ENCODE measurements at regions not wholly inside any gene's neighbourhood (a gene's known extent, or its start where the extent isn't known, plus 50 kb on each side); places are given as distances from the start of the nearest gene placed in this dataset.

DNA sequence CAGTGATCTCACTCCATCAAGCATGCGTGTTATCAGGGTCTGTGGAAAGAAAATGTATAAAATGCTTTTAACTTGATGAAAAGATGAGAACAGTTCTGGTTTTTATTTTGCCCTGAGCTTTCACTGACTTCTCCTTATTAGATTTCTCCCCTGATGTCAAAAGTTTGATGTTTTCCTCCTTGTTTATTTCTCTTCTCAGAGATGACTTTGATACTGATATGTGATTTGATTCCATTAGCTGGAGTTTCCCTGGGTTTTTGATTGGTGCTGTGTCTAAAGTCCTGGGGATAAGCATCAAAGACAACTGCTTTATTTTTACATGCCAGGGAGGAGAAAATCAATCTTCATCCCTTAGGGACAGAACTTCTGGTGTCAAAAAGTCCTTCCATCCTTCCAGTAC is 510.0 kb downstream of the KCTD16 start:
- in situ Hi-C loops (cut with HindIII; ENCODE audit: low pct_unique_long_range_greater_than_20kb, low sequenced_read_pairs) (no loop called here), intact Hi-C loops (cut with micrococcal nuclease; ENCODE audit: unreplicated experiment) (no loop called here)
- TF ChIP-seq, protein P1, sequence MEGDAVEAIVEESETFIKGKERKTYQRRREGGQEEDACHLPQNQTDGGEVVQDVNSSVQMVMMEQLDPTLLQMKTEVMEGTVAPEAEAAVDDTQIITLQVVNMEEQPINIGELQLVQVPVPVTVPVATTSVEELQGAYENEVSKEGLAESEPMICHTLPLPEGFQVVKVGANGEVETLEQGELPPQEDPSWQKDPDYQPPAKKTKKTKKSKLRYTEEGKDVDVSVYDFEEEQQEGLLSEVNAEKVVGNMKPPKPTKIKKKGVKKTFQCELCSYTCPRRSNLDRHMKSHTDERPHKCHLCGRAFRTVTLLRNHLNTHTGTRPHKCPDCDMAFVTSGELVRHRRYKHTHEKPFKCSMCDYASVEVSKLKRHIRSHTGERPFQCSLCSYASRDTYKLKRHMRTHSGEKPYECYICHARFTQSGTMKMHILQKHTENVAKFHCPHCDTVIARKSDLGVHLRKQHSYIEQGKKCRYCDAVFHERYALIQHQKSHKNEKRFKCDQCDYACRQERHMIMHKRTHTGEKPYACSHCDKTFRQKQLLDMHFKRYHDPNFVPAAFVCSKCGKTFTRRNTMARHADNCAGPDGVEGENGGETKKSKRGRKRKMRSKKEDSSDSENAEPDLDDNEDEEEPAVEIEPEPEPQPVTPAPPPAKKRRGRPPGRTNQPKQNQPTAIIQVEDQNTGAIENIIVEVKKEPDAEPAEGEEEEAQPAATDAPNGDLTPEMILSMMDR (IDR thresholded peaks at IDR 0.05): no peak
- TF ChIP-seq POLR2AphosphoS5 (IDR thresholded peaks at IDR 0.05; ENCODE audit: low read depth, low read length) (no peak), TCF7L2 (IDR thresholded peaks at IDR 0.05; ENCODE audit: low read depth, low read length) (no peak), SIN3A (IDR thresholded peaks at IDR 0.05; ENCODE audit: borderline replicate concordance, insufficient read depth, low read depth, low read length) (no peak)
- TF ChIP-seq, protein P2, sequence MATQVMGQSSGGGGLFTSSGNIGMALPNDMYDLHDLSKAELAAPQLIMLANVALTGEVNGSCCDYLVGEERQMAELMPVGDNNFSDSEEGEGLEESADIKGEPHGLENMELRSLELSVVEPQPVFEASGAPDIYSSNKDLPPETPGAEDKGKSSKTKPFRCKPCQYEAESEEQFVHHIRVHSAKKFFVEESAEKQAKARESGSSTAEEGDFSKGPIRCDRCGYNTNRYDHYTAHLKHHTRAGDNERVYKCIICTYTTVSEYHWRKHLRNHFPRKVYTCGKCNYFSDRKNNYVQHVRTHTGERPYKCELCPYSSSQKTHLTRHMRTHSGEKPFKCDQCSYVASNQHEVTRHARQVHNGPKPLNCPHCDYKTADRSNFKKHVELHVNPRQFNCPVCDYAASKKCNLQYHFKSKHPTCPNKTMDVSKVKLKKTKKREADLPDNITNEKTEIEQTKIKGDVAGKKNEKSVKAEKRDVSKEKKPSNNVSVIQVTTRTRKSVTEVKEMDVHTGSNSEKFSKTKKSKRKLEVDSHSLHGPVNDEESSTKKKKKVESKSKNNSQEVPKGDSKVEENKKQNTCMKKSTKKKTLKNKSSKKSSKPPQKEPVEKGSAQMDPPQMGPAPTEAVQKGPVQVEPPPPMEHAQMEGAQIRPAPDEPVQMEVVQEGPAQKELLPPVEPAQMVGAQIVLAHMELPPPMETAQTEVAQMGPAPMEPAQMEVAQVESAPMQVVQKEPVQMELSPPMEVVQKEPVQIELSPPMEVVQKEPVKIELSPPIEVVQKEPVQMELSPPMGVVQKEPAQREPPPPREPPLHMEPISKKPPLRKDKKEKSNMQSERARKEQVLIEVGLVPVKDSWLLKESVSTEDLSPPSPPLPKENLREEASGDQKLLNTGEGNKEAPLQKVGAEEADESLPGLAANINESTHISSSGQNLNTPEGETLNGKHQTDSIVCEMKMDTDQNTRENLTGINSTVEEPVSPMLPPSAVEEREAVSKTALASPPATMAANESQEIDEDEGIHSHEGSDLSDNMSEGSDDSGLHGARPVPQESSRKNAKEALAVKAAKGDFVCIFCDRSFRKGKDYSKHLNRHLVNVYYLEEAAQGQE (IDR thresholded peaks at IDR 0.05; ENCODE audit: insufficient read depth in 1 of 2, low read depth in 2 of 2, low read length in 1 of 2): no peak
- CTCF ChIA-PET: no interaction called here
- no peaks in the 10 kb centered on the region for H3K27me3 ChIP-seq (ENCODE audit: control insufficient read depth, insufficient read depth, low read length)
- H3K9me3 ChIP-seq (ENCODE audit: control insufficient read depth, insufficient read depth, low read depth, low read length): no peaks in the 10 kb centered on the region
- H3K4me3 ChIP-seq (ENCODE audit: low read depth in 2 of 2, low read length in 2 of 2): no peak overlapping the region
- ATAC-seq: no peak
- DNase-seq (ENCODE audit: low read depth, low spot score): no peak
- H3K36me3 ChIP-seq (ENCODE audit: control insufficient read depth, insufficient read depth, low read length): no peaks in the 10 kb centered on the region
- no TSS peak for BruUV-seq (replicated peaks)
- POLR2A ChIA-PET: no interaction called here
- no peaks in the 10 kb centered on the region for H3K4me1 ChIP-seq (ENCODE audit: control insufficient read depth, insufficient read depth, low read length)
- H3K27ac ChIP-seq (ENCODE audit: low read length): no peak overlapping the region

DNA sequence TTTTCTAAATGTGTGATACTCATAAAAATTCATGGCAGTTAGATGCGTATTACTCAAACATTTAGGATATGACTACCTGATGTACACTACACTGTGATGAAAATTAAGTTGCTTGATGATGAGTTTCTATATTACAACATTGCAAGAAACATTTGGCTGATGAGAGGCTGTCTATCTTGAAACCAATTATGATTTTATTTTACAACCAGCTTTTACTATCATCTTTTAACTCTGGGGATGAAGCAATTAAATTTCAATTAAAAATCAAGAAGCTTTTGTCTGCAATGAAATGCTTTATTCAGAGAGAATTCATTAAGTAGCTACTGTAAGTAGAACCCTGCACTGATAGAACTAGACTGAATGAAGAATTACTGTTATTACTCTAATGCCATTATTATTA is 500.4 kb downstream of the KCTD16 start:
- Histone ChIP-seq H3K27me3 (ENCODE audit: control insufficient read depth, insufficient read depth, low read length) (no peaks in the 10 kb centered on the region), H3K27ac (ENCODE audit: low read length) (no peak overlapping the region), H3K4me1 (ENCODE audit: control insufficient read depth, insufficient read depth, low read length) (no peaks in the 10 kb centered on the region), H3K36me3 (ENCODE audit: control insufficient read depth, insufficient read depth, low read length) (no peaks in the 10 kb centered on the region), H3K9me3 (ENCODE audit: control insufficient read depth, insufficient read depth, low read depth, low read length) (no peaks in the 10 kb centered on the region), H3K4me3 (ENCODE audit: low read depth in 2 of 2, low read length in 2 of 2) (no peak overlapping the region)
- TF ChIP-seq TCF7L2 (IDR thresholded peaks at IDR 0.05; ENCODE audit: low read depth, low read length) (no peak), POLR2AphosphoS5 (IDR thresholded peaks at IDR 0.05; ENCODE audit: low read depth, low read length) (no peak), SIN3A (IDR thresholded peaks at IDR 0.05; ENCODE audit: borderline replicate concordance, insufficient read depth, low read depth, low read length) (no peak)
- TF ChIP-seq, protein P2 (IDR thresholded peaks at IDR 0.05; ENCODE audit: insufficient read depth in 1 of 2, low read depth in 2 of 2, low read length in 1 of 2): no peak
- TF ChIP-seq, protein P1 (IDR thresholded peaks at IDR 0.05): no peak
- intact Hi-C loops (cut with micrococcal nuclease; ENCODE audit: unreplicated experiment): no loop called here
- POLR2A ChIA-PET: no interaction called here
- in situ Hi-C loops (cut with HindIII; ENCODE audit: low pct_unique_long_range_greater_than_20kb, low sequenced_read_pairs): no loop called here
- BruUV-seq (replicated peaks): no TSS peak
- DNase-seq (ENCODE audit: low read depth, low spot score): no peak
- no peak for ATAC-seq
- CTCF ChIA-PET: no interaction called here
